Kidney tubule cell (primary cell): ENCODE measurements at regions not wholly inside any gene's neighbourhood (a gene's known extent, or its start where the extent isn't known, plus 50 kb on each side); places are given as distances from the start of the nearest gene placed in this dataset.

Experiments
- DNase-seq: peaks from one replicate; pipeline ENCODE4 v3.0.0-alpha.2; 2018; ENCODE audit warnings: low spot score

DNA sequence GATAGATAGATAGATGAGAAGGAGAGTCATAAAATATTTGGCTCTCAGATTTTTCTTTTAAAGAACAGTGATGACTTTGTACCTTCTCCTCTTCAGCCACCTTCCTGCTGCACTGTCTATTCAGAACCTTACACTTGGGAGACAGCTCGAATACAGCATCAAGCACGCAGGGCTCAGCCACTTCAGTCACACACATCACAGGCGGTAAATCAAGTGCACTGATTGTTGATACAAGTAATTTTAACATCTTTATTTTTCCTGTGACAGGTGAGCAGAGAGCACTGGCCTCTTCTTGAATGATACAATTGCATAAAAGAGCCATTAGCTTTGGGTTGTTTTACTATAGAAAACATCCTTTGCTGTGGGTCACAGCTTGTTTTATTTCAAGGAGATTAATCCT lies 1118.5 kb upstream of the EYS start:
- DNase-seq = no peak

DNA sequence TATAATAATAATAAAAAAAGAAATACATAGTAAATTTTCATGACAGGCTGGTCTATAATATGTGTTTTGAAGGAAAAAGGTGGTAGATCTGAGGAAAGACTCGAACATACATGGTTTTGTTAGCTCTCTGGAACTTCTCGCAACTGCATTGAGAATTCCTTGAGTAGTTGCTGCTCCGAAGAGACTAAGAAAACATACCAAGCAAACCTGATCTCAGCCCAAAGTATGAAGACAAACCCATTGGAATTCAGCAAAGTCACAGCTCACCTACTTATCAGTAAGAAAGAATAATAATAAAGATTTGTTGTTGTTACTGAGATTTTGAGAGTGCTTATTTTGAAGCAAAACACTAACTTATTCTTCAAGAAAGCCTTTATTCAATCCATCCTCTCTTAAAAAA lies 1107.1 kb upstream of the EYS start:
- no peak for DNase-seq

GRCh38 chr6:66808771-66809170 lies 1101.7 kb upstream of the EYS start:
- DNase-seq = no peak

GRCh38 chr6:66796987-66797386 lies 1090.0 kb upstream of the EYS start:
- no peak for DNase-seq

- no peak for DNase-seq
Measured at GRCh38 chr6:66788579-66788978, 1081.6 kb upstream of the EYS start.

DNA sequence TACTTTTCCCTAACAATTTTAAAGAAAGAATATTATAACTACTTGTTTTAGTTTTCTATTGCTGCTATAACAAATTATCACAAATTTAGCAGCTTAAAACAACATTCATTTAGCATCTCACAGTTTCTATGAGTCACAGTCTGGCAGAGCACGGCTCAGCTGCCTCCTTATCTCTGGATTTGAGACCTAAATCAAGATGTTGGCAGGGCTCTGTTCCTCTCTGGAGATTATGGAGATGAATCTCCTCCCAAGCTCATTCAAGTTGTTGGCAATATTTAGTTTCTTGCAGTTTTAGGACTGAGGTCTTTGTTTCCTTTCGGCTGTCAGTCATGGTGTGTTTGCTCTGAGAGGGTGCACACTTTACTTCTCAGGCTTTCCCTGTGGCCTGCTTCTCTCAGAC lies 1065.8 kb upstream of the EYS start:
- no peak for DNase-seq

- DNase-seq = no peak
Measured at GRCh38 chr6:66771626-66772025, 1064.6 kb upstream of the EYS start.

GRCh38 chr6:66751630-66752029 lies 1044.6 kb upstream of the EYS start:
- no peak for DNase-seq

DNA sequence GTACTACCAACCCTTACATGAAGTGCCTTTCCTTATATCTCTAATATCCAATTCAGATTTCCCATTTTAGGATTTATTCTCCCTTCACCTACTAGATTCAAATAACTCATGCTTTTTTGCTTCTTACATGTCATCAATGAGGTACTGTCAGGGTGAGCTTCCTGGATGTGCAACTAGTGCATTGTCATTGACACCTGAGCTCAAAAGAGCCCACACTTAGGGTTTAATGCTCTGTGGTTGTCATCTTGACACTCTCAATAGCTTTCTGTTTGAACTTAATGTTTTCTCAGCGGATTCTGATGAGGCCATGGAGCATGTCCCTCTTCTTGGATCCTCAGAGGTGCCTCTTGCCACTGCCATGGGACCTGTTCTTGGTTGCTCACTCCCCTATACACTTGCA lies 1033.3 kb upstream of the EYS start:
- no peak for DNase-seq

GRCh38 chr6:66735106-66735890 lies 1028.3 kb upstream of the EYS start:
- no peak for DNase-seq

- no peak for DNase-seq
Measured at GRCh38 chr6:66731310-66731709, 1024.3 kb upstream of the EYS start.

DNA sequence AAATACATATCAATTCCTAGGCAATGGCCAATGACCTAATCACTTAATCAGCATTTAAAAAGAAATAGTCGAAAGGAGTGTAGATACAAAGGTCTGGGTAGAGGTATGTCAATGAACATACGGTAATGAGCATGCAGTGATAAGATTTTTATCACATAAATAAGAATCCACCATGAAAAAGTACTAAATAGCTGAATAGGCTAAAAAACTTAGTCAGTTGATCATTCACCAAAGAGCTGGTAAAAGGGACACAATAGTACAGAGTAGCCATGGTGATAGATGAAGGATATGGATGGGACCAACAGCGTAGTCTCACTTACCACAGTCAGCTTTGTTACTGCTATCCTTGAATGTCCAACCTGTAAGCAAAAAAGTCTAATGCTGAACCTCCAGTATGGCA lies 1018.6 kb upstream of the EYS start:
- no peak for DNase-seq

DNA sequence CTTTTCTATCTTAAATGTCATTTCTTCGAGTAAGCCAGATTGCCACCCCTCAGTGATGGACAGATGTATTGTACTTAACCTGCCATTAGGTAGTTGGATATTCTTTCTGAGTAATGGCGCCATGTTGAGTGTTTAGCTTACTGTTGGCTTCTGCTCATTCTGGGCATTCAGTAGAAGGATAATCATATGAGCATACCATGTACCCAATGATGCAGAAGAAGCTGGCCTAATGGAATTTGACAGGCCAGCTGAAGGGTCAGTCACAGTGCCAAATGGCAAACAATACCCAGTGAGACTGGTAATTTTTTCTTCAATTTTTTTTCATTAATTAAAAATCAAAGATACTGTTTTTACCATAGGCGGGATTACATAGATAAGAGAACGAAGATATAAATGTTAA lies 1010.8 kb upstream of the EYS start:
- no peak for DNase-seq

DNA sequence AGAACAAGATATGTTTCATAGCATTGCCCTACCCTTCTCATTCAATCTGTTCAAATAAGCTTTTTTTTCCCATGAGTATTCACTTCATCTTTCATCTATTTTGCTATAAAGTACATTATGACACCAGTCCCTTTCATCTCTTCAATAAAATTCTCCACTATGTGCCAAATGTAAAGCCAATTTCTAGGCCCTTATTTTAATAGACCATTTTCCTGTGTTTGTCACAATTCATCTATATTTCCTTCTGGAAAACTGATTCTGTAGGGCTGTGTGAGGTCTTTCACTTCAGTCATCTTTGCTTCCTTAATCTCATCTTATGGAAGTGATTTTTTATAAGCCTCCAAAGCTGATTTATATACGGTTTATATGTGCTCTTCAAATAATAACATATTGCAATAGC lies 992.4 kb upstream of the EYS start:
- DNase-seq = no peak

DNA sequence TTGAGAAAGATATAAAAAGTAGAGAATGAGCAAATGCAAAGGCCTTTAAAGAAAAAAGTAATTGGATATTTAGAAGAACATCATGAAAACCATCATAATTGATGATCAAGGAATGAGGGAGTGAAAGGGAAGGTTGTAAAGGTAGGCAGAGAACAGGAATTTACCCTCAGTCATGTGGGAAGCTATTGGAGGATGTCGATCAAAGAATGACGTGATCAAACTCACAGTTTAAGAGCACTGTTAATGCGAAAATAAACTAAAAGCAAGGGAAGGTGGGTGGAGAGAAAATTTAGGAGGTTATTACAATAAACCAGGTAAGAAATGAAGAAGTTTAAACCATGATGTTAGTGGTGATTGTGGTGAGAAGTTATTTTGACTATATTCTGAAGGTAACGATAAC lies 982.6 kb upstream of the EYS start:
- no peak for DNase-seq

GRCh38 chr6:66687611-66688140 lies 980.6 kb upstream of the EYS start:
- DNase-seq = no peak

DNA sequence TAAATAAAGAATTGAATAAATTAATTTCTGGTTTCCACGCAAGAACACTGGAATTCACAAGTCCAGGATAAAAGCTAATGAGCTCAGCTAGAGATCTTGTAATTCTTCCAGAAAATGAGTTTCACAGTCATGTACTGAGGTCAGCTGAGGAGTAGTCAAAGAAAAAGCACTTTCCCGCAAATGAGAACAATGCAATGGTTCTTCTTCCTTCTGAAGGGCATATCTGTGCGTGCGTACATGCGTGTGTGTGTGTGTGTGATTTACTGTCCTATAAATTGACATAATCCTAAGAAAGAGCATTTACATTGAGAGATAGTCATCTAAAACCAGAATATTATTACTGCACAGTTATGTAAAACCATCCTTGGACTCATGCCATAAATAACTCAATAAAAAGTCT lies 968.9 kb upstream of the EYS start:
- DNase-seq = no peak

DNA sequence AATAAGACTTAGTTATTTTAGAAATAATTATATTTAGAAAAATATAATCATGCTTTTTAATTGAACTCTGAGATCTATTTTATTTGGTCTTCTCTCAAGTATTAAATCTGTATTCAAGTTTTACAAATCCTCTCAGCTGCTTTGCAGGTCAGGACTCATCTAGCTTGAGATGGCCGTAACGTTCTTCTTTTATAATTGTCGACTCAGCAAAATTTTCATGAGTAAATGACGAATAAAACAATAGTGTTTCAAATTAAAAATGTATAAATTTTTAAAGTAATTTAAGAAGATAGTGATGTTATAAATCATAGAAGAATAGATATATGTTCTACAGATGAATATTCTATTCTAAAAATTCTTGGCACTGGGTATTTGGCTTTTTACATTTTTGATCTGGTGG lies 957.1 kb upstream of the EYS start:
- DNase-seq = no peak

GRCh38 chr6:66662721-66663507 lies 955.9 kb upstream of the EYS start:
- no peak for DNase-seq

DNA sequence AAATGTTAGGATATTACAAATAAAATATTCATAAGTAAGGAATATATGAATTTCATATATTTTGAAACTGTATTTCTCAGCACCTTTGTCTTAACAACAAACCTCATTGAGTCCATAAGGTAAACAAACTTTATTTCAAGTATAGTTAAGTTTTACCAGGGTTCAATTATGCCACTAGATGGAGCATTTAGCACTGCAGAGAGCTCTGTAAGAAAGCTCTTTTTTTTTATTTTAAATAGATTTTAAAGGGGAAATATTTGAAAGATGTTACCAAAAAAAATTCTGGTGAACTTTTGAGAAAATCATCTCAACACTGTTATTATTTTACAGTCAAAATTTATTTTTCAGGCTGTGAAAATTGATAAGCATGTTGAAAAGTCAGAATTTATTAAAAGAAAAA lies 955.2 kb upstream of the EYS start:
- peak; percentile 5 for DNase-seq

DNA sequence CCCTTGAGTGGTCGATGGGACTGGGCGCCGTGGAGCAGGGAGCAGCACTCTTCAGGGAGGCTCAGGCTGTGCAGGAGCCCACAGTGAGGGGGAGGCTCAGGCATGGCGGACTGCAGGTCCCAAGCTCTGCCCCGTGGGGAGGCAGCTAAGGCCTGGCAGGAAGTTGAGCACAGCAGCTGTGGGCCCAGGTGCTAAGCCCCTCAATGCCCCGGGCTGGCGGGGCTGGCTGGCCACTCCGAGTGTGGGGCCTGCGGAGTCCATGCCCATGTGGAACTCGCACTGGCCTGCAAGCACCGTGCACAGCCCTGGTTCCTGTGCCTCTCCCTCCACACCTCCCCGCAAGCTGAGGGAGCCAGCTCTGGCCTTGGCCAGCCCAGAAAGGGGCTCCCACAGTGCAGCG lies 948.4 kb upstream of the EYS start:
- no peak for DNase-seq

GRCh38 chr6:66638518-66638917 lies 931.5 kb upstream of the EYS start:
- DNase-seq = no peak

GRCh38 chr6:66638099-66638498 lies 931.1 kb upstream of the EYS start:
- no peak for DNase-seq
